ENCODE measurements at regions not wholly inside any gene's neighbourhood (a gene's known extent, or its start where the extent isn't known, plus 50 kb on each side); places are given as distances from the start of the nearest gene placed in this dataset.

- DNase-seq: no peak
- ATAC-seq: no peak
- Histone ChIP-seq H3K4me1 (no peaks in the 10 kb centered on the region), H3K27me3 (ENCODE audit: low read depth) (no peaks in the 10 kb centered on the region), H3K4me3 (no peak overlapping the region), H3K27ac (no peak overlapping the region), H3K9me3 (no peaks in the 10 kb centered on the region), H3K36me3 (no peaks in the 10 kb centered on the region)
- intact Hi-C loops (cut with DNase I): no loop called here
- TF ChIP-seq CTCF (IDR thresholded peaks at IDR 0.05): no peak
Observed at GRCh38 chr1:195597891-195598290, 1010.3 kb downstream of the KCNT2 start.

- Histone ChIP-seq H3K9me3 (no peaks in the 10 kb centered on the region), H3K36me3 (no peaks in the 10 kb centered on the region), H3K27me3 (ENCODE audit: low read depth) (no peaks in the 10 kb centered on the region), H3K4me1 (no peaks in the 10 kb centered on the region), H3K4me3 (no peak overlapping the region), H3K27ac (no peak overlapping the region)
- DNase-seq (no peak), ATAC-seq (no peak)
- intact Hi-C loops (cut with DNase I): no loop called here
- no peak for TF ChIP-seq CTCF (IDR thresholded peaks at IDR 0.05)
Observed at GRCh38 chr1:195594773-195595172, 1013.5 kb downstream of the KCNT2 start.

DNA sequence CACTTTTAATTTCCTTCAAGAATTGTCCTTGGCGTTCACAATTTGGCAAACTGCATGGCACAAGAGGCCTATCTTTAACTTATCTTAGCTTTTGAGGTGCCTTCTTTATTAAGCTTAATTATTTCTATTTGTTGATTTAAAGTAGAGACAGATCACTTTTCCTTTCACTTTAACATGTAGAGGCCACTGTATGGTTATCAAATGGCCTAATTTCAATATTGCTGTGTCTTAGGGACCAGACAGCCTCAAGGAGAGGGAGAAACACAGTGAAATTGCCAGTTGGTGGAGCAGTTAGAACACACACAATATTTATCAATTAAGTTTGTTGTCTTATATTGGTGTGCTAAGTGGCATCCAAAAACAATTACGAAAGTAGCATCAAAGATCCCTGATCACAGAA is 1013.9 kb downstream of the KCNT2 start:
- no peaks in the 10 kb centered on the region for H3K4me1 ChIP-seq
- H3K36me3 ChIP-seq: no peaks in the 10 kb centered on the region
- intact Hi-C loops (cut with DNase I): no loop called here
- H3K4me3 ChIP-seq: no peak overlapping the region
- ATAC-seq (no peak), DNase-seq (no peak)
- no peak overlapping the region for H3K27ac ChIP-seq
- no peaks in the 10 kb centered on the region for H3K27me3 ChIP-seq (ENCODE audit: low read depth)
- no peak for TF ChIP-seq CTCF (IDR thresholded peaks at IDR 0.05)
- no peaks in the 10 kb centered on the region for H3K9me3 ChIP-seq

DNA sequence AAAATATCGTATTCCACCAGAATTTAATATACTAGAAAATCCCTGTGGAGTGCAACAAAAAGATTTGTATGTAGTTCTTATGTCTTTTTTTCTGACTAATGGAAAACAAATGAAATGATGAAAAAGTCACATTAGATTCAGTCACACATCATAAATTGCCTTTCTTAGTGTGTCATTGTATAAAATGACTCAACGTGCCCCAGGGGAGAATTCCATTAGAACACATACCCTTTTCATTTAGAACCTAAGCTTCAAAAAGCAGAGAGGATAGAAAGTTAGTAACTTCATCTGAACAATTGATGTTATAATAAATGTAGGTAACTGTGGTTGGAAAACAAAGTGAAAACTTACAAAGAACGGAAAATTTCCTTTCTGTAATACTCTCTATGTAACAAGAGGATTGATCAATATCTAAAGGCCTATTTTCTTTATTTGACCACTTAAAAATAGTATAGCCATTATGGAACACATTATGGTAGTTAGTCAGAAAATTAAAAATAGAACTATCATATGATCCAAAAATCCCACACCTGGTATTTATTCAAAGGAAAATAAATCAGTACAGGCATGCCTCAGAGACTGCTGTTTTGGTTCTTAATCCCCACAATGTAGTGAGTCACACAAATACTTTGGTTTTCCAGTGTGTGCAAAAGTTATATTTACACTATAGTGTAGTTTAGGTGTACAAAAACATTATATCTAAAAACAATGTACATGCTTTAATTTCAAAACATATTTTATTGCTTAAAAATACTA is 1016.1 kb downstream of the KCNT2 start:
- no peaks in the 10 kb centered on the region for H3K9me3 ChIP-seq
- H3K27ac ChIP-seq: no peak overlapping the region
- no peak overlapping the region for H3K4me3 ChIP-seq
- DNase-seq: no peak
- no peak for ATAC-seq
- H3K36me3 ChIP-seq: no peaks in the 10 kb centered on the region
- H3K27me3 ChIP-seq (ENCODE audit: low read depth): no peaks in the 10 kb centered on the region
- intact Hi-C loops (cut with DNase I): no loop called here
- no peak for TF ChIP-seq CTCF (IDR thresholded peaks at IDR 0.05)
- no peaks in the 10 kb centered on the region for H3K4me1 ChIP-seq

- Histone ChIP-seq H3K9me3 (no peaks in the 10 kb centered on the region), H3K4me1 (no peaks in the 10 kb centered on the region), H3K27ac (no peak overlapping the region), H3K36me3 (no peaks in the 10 kb centered on the region), H3K4me3 (no peak overlapping the region), H3K27me3 (ENCODE audit: low read depth) (no peaks in the 10 kb centered on the region)
- no peak for ATAC-seq
- DNase-seq: no peak
- no peak for TF ChIP-seq CTCF (IDR thresholded peaks at IDR 0.05)
- intact Hi-C loops (cut with DNase I): no loop called here
Observed at GRCh38 chr1:195590649-195591048, 1017.6 kb downstream of the KCNT2 start.
